ENCODE measurements at regions not wholly inside any gene's neighbourhood (a gene's known extent, or its start where the extent isn't known, plus 50 kb on each side); places are given as distances from the start of the nearest gene placed in this dataset.

DNA sequence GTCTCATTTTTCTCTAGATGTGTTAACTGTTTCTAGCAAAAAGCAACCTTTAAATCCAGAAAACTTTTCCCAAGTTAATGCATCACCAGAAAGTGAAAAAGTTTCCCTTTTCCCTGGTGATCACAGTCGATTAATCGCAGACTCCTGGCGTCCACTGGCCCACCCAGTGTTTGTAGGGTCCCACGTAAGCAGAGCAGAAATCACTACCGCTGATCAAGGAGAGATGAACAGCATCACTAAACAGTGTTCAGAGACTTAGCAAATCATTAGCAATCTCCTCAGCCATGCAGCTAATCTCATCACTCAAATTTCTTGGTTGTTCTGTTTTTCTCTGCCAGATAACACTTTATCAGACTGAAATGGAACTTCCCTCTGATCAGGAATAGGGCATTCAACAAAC is 184.2 kb downstream of the EFNB2 start:
- no peak for DNase-seq (ENCODE audit: low read depth, low spot score)

DNA sequence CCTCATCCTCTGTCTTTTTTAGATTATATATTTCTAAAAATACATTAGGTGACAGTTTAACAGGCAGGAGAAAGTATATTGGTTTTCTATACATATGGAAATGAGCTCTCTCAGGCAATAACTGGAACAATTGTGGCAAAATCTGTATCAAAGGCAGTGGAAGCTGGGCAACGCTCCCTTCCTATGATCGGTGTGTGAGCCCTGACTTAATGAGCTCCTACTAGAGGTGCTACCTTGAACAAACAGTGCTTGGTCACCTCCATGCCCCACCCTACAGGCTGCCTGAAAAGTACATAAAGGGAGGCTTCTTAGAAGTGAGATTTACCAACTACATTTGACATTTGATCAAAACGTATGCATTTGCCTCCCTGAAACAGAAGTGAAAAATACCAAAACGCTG is 185.3 kb downstream of the EFNB2 start:
- DNase-seq (ENCODE audit: low read depth, low spot score): no peak

DNA sequence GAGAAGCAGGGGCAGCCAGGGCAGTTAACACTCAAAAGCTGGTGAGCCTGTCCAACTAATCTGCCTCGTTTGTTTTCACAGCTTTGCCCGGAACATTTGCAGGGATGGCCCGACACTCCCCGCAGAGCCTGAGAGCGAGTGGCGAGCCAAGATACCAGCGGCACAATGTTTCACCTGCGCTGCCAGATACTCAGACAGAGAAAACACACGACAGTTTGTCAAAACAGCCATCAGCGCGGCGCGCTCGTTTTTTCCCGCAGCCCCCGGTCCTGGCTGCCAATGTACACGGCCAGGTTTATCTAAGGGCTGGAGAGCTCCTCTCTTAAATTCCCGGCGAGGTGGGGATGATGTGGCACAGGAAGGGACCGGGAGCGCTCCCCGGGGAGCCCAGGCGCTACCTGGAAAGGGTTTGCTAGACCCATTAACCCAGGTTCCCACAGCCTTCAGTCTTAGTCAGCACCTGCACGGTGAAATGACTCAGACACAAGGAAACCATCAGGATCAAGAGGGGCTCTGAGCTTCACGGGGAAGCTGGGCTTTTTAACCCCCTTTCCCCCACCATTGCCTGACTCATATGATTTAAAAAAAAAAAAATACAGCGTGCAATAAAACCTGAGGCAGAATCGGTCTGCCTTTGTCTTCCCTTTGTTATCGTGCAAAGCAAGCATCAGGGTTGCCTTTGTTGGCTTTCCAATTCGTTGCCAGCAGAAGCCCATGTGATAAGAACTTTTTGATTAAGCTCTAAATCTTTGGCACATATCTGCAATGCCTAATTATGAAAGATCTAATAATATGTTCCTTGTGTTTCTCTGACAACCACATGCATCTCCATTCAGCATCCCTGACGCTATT is 186.2 kb downstream of the EFNB2 start:
- DNase-seq (ENCODE audit: low read depth, low spot score): no peak

DNA sequence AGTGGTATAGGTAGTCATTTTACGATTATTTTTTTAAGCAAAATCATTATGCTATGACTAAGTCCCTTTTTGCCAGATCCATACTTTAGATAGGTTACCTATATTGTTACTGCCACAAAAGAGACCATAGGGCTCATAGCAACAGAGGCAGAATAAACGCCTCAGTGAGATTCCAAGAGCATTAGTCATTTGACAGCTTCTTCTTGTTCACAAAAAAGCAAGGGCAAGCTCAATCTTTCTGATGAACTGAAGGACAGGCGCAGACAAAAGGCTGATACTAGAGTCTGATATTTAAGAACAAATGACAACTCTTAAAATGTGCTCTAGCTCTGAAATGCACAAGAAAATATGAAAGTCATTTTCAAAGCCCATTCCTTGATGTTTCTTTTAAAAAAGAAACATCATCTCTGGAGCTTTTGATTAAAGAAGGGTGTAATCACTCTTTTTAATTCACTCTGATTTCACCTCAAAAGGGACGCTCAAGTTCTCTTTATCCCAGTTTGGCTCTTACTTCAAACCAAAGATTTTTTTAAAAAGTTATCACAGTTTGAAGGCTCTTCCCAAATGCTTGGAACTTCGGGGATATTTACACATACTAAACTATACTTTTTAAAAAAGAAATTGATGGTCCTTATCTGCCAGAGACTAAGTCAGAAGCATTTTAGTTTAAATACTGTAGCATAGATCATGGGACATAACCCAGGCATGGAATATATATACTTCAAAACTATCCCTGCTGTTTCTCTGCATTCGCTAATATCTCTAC is 187.2 kb downstream of the EFNB2 start:
- DNase-seq (ENCODE audit: low read depth, low spot score): no peak

DNA sequence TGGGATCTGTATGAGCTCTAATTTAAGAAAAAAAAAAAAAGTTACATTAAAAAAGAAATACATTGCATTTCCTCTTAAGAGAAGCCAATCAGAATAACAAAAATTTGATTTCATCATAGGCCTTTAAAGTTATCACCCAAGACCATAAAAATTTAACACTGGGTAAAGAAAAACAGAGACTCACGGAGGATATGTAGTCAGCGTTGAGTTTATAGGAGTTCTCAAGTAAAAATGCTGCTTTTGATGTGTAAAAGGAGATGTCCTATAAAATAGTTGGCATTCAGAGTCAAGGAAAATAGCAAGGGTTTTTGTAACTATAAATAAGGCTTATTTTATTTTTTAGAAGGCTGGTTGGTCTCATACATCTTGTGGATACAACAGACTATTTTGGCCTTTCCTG is 191.1 kb downstream of the EFNB2 start:
- DNase-seq (ENCODE audit: low read depth, low spot score): no peak

DNA sequence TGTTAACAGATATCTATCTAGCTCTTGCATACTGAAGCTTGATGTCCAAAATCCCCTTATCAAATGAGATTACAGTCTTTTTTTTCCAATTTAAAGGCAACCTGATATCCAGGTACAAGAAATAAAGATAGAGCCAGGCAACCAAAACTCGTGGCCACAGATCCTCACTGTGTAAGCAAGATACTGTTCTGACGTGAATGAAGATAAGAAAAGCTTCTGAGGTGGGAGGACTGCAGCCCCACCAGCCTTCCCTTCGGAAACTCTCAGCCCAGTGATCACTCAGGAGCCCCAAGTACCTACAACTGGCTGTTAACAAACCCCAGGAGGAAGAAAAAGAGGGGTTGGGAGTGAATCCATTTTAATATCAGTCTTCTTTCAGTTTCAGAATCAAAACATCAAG is 191.6 kb downstream of the EFNB2 start:
- DNase-seq (ENCODE audit: low read depth, low spot score): no peak

DNA sequence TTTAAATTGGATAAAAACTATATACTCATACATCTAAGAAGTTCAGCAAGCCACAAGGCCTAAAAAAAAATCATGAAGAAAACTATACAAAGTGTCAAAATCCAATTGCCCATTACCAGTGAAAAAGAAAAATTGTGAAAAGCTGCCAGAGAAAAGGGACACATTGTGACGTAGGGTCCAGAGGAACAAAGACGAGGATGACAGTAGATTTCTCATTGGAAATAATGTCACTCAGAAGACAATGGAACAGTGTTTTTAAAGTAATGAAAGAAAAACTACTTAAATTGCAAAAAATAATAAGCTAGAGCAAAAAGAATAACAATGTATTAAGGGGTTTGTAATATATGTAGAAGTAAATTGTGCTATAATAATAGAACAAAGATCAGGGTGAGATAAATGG is 195.2 kb downstream of the EFNB2 start:
- DNase-seq (ENCODE audit: low read depth, low spot score): no peak

DNA sequence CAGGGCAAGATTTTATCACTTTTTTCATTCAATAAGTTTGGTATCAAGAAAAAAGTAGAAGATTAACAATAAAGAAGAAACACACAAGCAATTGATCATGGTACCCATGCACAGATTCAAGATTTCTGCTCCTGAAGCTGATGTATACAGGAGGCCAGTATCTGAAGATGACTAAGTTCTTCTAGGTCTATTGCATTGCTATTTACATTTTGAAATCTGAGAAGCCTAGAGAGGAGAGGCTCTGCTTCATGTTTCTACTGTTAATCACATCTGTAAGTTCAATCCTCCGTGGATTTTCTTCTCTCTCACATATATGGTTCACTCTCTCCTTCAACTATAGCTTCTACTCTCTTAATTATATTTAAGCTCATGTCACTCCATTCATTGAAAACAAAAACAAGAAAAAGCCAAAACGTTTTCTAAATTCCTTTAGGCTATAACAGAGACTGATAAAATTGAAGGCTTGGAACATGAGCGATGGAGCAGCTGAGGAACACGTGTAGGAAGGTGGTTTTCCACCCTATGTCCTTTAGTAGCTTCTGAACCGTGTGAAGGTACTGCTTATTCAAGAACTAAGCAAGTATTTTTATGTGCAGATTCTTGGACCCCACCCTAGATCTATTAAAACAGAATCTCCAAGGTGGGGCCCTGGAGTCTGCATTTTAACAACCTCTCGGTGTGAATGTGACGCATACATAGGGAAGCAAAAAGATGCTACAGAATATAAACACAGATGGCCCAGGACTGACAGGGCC is 198.2 kb downstream of the EFNB2 start:
- no peak for DNase-seq (ENCODE audit: low read depth, low spot score)

DNA sequence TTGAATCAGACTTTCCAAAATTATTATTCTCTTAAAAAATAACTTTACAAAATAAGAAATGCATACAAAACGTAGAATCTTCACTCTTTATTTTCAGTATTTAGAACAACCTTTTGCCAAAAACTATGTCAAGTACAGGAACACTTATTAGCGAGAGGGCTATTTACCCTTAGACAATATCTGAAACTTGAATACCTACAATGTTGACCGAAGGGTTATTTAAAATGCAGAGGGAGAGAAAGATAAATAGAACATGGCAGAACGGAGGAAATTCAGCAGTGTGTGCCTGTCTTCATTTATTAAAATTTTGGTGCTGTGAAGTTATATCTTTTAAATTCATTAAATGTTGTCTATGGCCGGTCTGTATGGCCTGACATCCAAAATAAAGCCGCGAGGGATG is 198.8 kb downstream of the EFNB2 start:
- no peak for DNase-seq (ENCODE audit: low read depth, low spot score)

DNA sequence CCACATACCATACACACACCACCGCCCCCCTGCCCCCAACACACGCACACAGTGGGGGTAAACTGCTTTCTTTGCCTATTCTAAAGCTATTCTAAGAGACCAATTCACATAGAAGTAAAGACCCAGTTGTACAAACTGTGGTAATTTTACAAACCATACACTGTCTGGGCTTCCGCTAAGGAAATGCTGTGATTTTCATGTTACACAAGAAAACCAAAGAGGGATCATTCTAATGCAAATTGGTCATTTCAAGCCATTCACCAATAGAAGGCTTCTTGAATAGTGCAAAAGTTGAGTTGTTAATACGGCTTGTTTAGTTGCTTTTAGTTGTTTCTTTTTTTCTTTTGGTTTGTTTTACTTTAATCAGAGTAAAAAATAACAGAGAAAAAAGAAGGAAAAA is 202.8 kb downstream of the EFNB2 start:
- no peak for DNase-seq (ENCODE audit: low read depth, low spot score)

DNA sequence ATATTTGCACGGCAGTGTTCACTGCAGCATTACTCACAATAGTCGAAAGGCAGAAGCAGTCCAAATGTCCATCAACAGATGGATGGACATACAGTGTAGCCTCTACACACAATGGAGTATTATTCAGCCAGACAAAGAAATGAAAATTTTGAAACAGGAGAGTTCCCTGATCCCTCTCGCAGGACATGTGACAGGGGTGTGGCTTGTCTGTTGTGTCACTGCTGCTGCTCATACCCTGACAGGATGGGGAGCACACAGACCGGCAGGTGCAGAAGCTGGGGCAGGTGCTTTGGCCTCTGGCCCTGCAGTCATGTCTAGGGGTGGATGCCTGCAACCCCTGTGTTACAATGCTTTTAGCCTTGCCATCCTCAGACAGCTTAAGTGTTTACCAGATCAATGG is 204.3 kb downstream of the EFNB2 start:
- DNase-seq (ENCODE audit: low read depth, low spot score): no peak

DNA sequence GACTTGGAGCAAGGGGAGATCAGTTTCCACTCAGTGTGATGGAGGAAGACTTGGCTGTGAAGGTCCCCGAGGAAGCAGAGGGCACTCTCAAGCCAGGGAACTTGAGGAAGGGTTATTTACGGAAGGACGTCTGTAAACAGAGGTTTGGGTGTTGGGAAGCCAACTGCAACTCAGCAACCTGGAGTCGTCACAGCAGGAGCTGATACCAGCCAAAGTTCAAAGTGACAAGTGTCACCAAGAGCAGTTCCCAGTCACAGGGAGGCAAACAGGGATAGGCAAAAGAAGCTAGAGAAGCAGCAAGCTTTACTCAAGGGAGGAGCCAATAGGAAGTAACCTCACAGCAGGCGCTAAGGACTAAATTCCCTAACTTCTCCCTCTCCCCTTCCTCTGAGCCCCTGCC is 205.5 kb downstream of the EFNB2 start:
- DNase-seq (ENCODE audit: low read depth, low spot score): no peak

DNA sequence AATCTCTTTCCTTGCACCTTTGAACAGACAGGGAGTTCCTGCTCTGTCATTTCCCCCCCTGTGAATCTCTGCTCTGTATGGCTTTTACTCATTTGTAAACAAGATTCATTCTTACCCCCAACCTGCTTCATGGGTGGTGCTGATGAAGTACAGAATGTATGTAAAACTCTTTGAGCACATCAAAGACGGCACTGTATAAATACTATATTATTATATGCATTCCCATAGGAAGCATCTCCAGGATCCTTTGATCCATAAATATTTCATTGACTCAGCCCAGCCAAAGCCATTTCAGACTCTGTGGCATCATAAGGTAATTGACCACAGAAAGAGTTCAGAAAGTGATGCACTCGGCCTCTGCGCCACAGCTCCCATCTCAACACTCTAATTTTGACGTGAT is 208.7 kb downstream of the EFNB2 start:
- DNase-seq (ENCODE audit: low read depth, low spot score): no peak

DNA sequence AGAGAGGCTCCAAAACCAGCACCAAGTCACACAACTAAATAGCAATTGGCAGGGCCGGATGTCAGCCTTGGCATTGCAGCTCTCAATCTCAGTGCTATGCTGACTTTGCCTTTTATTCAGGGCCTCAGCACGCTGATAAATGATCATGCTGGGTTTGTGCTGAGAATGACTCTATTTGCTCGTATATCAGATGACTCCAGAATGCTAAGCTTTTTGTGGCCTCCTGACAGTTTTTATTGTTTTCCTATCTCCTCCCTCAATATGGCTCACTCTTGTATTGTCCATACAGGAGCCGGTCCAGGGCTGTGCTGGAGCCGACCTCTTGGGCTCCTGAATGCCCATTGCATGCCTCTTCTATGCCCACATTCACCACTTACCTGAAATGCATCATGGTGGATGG is 211.0 kb downstream of the EFNB2 start:
- DNase-seq (ENCODE audit: low read depth, low spot score): no peak

DNA sequence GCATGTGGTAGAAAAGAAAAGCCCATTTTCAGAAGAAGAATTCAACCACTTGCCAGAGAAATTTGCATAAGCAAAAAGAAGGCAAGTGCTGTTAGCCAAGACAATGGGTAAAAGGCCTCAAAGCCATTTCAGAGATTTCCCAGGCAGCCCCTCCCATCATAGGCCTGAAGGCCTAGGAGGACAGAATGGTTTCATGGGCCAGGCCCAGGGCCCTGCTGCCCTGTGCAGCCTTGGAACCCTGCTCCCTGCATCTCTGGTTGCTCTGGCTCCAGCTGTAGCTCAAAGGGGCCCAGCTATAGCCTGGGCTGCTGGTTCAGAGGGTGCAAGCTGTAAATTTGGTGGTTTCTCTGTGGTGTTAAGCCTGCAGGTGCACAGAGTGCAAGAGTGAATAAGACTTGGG is 212.8 kb downstream of the EFNB2 start:
- no peak for DNase-seq (ENCODE audit: low read depth, low spot score)

DNA sequence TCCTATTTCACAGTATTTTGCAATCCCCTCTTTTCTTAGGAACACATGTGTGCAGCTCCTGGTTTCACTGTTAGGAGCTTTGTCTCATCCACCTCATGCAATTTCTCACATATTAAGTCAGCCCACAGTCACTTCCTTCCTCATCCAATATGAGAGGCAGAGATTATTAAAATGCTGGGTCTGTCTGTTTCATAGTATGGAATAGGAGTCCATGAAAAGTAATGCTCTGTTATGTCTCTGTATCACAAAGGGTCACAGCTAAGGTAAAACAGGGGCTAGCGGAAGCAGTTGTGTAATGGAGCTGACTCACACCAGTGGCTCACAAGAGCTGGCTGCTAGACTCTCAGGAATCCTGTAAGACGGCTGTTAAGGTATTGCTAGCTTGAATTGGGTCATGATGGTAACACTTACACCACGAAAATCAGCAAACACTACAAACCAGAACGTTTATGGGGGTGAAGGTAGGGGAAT is 216.5 kb downstream of the EFNB2 start:
- no peak for DNase-seq (ENCODE audit: low read depth, low spot score)

DNA sequence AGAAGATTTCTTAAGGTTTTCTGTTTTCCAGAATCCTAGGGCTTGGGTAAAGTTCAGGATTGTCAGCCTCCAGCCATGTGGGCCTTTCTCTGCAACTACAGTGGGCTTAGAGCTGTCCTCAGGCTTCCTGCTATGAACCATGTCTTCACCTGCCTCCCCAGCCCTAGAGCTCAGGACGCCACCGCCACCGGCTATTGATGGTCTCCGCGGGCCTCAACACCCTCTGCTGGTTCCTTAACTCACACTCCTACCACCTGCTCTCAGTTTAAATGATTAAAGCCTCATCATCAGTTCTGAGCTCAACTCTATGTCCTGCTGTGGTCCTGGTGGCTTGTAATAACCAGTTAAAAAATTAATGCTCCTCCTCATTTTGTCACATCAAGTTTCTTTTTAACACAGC is 221.0 kb downstream of the EFNB2 start:
- no peak for DNase-seq (ENCODE audit: low read depth, low spot score)

DNA sequence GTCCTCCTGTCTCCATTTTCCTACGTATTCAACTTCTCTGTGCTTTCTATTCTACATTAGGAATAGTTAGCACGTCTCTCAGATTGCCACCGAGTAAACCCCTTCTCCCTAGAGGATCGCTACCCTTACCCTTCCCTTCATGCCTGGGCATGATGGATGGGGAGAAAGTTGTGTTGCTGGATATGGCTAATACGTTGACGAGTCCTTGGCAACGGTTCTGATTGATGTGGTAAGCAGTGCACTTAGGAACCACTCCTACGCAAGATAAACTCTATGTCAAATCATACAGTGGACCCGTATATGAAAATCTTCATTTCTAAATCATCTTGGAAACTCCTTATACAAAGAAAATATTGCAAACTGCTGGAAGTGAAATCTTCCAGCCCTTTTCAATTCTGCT is 224.5 kb downstream of the EFNB2 start:
- DNase-seq (ENCODE audit: low read depth, low spot score): no peak

DNA sequence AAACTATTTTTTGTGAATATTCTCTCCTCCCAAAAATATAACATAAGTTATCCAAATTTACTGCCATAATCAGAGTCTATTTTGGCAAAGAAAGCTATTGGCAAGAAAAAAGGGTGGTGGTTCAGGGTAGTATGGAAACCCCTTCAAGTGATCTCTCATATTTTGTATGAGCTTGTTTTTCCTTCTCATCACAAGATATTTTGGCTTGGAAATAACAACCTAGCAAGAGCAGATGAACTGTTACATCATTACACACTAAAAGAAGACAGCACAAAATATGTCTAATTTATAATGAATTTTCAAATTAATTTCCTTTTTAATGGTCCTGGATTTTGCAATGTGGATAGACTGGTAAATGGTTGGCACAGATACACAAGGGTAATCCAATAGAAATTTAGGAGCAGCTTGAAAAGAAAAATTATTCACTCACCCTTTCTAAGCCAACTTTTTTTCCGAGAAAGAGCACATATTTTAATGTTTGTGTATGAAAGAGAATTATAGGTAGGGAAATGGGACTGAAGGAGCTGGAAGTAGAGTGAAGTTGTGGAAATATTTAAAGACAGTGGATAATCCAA is 225.1 kb downstream of the EFNB2 start:
- DNase-seq (ENCODE audit: low read depth, low spot score): no peak

DNA sequence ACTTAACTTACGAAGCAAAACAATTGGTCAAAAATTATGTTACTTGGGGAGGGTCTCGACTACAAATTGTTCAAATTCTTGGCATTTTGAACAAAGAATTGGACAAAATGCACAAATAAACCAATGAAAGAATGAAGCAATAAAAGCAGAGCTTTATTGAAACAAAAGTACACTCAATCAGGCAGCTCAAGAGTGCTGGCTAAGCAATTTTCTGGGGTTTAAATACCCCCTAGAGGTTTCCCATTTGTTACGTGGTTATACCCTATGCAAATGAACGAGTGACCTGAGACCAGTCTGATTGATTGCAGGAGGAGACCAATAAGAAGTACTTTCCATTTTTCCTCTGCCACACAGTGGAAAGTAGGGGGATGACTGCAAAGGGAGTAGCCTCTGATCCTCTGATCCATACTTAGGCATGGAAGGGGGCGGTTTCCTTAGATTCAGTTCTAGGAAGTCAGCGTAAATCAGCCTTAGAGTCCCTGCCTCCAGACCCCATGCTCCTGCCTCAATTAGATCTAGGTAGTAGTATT is 228.6 kb downstream of the EFNB2 start:
- DNase-seq (ENCODE audit: low read depth, low spot score): no peak

DNA sequence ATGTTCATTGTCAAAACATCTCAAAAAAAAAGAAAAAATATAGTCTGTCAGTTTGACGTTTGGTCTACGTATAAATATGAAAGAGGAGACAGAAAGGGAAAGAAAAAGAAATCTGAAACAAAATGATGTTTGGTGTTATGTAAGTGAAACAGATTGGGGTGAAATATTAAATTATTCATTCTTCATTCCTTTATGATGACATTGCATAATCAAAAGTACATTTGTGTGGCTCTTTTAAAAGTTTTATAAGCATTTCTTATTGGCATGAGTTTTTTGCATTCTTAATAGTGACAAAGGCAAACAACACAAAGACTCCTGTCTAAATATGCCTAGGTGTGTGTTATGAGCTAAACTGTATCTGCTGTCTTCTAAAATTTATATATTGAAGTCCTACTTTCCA is 232.6 kb downstream of the EFNB2 start:
- DNase-seq (ENCODE audit: low read depth, low spot score): no peak

DNA sequence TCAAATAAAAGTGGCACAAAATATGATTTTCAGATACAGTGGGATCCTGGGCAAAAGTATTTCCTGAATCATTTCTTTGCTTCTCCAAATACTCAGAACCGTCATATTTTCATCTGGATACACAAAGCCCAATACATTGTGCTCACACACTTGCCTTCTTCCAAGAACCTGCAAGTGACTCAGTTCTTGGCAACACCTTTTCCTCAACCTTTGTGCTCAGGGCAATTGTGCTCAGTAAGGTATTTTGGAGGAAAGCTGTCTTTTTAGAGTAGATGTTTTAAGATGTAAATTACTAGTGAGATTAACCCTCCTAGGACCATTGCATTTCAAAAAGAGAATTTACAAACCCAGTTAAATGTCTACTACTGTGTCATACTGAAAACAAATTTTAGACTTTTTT is 233.5 kb downstream of the EFNB2 start:
- no peak for DNase-seq (ENCODE audit: low read depth, low spot score)

Measured in activated naive CD8-positive, alpha-beta T cell treated with anti-CD3 and anti-CD28 coated beads, Interleukin-2, amount 50 U/mL, for 16 hours (primary cell).